ENCODE measurements at regions not wholly inside any gene's neighbourhood (a gene's known extent, or its start where the extent isn't known, plus 50 kb on each side); places are given as distances from the start of the nearest gene placed in this dataset.
"Not testable (repeated sequence)": the region's sequence is repeated elsewhere in the genome, so short reads cannot be mapped to it uniquely, and the experiment has no call there.

- no peak for DNase-seq
These were observed 79.0 kb upstream of the CDH7 start for GRCh38 chr18:65671621-65672415.

DNA sequence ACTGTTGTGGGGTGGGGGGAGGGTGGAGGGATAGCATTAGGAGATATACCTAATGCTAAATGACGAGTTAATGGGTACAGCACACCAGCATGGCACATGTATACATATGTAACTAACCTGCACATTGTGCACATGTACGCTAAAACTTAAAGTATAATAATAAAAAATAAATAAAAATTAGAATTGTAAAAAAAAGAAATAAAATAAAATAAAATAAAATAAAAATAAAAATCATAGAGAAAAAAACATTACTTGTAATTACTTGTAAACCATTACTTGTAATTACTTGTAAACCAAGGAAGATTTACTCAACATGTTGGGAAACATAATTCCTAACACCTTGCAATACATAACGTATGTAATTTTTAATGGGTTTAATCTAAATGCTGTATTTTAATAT is 80.7 kb upstream of the CDH7 start:
- DNase-seq, result not testable (repeated sequence)

- no peak for DNase-seq
These were observed 89.4 kb upstream of the CDH7 start for GRCh38 chr18:65661391-65661790.

- DNase-seq, result no peak
These were observed 90.9 kb upstream of the CDH7 start for GRCh38 chr18:65659912-65660311.

DNA sequence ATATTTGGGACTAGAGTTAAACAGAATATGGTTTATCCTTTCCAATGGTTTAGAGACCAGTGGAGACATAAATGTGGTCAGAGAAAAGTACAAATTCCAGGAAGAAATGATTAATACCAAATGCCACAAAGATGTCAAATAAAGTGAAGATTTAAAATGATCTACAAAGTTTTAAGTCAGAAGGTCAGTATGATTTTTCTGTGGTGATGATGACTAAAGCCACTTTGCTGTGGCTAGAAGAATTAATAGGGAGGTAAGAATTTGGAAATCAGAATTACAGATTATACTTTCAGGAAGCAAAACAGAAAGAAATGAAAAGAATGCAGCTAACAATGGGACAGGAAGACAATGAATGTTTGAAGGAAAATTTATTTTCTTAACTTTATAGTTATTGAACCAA is 91.5 kb upstream of the CDH7 start:
- no peak for DNase-seq

- no peak for DNase-seq
These were observed 99.6 kb upstream of the CDH7 start for GRCh38 chr18:65651192-65651591.

- no peak for DNase-seq
These were observed 118.6 kb upstream of the CDH7 start for GRCh38 chr18:65632236-65632635.

GRCh38 chr18:65631766-65632165 is 119.0 kb upstream of the CDH7 start:
- DNase-seq, result no peak

GRCh38 chr18:65628390-65628789 is 122.4 kb upstream of the CDH7 start:
- DNase-seq, result no peak

GRCh38 chr18:65623676-65624075 is 127.1 kb upstream of the CDH7 start:
- no peak for DNase-seq

DNA sequence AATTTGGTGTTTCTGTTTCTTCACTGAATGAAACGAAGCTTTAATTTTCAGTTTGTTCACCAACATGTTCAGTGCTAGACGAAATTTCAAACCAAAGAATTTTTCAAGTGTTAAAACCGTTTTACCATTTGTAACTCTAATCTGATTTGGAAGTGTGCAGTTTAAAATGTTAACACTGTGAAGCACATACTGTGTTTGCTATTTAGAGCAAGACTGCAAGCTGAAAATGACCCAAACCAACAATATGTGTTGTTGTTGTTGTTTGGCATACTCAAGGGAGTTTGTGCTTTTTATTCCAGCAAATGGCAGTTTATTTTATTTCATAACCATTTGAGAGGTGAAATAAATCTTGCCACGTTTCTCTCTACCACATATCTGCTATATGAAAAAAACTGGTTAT is 128.4 kb upstream of the CDH7 start:
- no peak for DNase-seq

- DNase-seq, result no peak
These were observed 130.6 kb upstream of the CDH7 start for GRCh38 chr18:65620076-65620696.

DNA sequence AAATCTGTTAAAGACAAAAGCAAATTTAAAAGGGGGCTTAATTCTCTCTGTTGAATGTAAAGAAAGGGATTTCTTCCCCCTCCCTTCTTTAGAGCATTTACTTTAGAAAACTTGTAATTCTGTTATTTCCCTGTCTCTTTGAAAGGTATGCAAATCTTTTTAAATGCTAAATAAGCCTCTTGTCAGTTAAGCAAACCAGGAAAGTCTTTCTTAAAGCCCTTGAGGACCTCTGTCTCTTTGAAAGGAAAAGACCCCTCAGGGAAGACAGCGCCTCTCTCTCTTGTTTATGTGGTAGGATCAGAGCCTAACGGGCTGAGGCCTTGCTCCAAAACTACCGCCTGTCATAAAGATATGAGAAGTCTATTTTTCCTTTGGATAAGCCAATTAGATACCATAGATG is 139.9 kb upstream of the CDH7 start:
- no peak for DNase-seq

DNA sequence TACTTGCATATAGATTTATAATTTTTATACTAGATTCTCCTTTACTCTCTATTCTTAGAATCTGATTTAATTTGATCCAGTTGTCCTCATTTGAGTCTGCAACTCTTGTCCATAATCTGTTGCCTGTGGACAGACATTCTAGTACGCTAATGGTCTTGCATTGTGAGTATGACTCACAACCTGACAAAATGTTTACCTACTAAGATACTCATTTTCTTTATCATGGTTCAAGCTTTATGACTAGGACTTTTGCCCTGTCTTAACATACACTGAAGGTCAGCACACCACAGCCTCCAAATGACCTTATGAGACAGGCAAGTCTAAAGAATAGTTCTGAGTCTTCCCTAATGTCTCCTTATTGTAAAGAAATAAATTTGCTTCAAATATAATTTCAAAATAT is 142.3 kb upstream of the CDH7 start:
- DNase-seq, result no peak

DNA sequence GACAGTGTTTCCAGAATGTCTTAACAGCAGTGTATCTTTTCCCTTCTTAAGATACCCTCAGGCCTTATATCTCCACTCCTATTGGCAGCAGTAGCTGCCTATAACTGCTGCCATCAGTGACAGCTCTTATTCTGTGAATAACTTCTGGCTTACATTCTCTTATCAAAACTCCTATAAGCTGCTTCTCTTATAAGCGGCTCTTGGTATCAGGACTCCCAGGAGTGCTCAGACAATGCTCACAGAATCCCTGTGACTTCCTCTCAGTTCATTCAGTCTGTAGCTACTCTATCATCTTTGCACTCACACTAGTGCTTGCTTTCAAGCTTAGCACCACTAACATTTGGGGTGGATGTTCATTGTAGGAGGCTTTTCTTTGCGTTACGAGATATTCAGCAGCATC is 143.7 kb upstream of the CDH7 start:
- DNase-seq, result no peak

DNA sequence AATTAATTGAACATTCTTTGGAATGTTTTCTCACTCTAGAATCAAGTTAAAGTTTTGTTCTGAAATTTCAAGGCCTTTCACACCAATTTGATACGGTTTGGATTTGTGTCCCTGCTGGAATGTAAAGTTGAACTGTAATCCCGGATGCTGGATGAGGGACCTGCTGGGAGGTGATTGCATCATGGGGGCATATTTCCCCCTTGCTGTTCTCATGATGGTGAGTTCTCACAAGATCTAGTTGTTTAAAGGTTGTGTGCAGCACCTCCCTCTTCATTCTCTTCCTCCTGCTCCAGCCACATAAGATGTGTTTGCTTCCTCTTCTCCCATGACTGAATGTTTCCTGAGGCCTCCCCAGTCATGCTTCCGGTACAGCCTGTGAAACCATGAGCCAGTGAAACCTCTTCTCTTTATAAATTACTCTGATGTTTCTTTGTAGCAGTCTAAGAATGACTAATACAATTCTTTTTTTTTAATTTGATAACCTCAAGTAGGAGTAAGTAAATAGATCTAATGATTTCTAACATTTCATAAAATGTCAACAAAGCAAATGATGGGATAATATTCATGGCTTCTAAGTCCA is 144.2 kb upstream of the CDH7 start:
- no peak for DNase-seq

DNA sequence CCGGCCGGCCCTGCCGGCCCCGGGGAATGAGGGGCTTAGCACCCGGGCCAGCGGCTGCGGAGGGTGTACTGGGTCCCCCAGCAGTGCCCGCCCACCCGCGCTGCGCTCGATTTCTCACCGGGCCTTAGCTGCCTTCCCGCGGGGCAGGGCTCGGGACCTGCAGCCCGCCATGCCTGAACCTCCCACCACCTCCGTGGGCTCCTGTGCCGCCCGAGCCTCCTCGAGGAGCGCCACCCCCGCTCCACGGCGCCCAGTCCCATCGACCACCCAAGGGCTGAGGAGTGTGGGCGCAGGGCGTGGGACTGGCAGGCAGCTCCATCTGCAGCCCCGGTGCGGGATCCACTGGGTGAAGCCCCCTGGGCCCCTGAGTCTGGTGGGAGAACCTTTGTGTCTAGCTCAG is 145.5 kb upstream of the CDH7 start:
- DNase-seq, result not testable (repeated sequence)

DNA sequence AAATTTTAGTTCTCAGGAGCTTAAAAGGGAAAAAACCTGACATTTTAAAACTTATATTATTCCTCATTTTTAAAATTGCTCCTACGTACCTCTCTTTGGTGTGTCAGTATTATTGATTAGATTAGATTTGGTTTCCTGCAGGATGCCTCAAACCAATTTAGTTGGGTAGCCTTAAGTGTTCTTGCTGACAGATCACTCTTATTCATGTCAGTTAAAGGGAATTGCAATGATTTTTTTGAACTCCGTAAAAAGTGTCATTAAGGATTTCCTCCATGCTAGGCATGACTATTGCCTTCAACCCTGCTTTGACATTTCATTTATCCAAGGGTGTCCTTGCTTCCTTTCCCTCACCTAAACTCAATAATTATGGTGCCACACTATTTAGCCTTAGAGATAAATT is 149.0 kb upstream of the CDH7 start:
- no peak for DNase-seq

DNA sequence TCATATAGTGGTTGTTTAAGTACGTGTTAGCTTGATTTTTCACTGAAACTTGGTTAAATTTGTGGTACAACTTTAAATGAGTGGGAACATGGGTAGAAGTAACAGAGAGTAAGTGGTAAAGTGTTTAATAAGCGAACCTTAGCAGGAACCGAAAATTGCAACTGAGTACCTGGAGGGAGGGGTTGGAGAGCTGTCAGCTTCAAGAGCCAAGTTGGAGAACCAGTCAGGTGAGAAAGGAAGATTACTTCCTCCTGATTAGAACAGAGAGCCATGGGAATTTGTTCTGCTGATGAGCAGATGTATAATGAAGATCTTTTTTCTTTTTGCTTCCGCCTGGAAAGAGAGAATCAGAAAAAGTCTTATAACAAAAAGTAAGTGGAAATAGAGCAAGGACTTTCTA is 158.4 kb upstream of the CDH7 start:
- DNase-seq, result no peak

GRCh38 chr18:65587491-65587890 is 163.3 kb upstream of the CDH7 start:
- DNase-seq, result no peak

DNA sequence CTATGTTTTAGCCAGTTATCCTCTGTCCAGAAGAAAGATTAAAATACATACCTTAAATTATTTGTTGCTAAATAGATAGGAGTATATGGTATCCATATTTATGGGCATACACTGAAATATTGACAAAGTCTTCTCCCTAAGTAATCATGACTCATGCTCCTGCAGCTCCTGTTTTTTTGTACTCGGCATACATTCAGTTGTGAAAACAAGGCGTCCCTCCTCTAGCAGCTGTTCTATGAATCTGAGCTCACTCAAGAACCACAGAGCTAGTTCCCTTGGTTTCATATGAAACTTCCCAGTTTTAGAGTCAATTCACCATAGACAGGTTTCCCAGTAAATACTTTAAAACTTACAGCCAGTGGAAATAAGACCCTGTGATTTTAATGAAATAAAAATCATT is 168.7 kb upstream of the CDH7 start:
- DNase-seq, result not testable (repeated sequence)

DNA sequence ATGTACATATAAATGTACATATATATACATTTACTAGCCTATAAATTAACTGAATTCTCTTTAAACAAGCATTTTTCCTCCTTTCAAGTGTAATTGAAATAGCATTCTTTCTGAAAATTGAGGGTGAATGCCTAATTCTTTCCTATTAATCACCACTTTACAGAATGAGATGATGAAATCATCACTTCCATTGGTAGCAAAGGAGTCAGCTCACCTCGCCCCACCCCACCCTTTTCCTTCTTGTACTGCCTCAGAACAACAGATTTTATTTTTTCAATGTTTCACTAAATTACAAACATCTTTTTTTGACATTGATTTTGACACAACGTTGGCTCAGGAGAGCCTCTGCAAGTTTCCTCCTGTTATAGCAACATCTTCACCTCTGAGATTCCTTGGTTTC is 181.9 kb upstream of the CDH7 start:
- DNase-seq, result no peak

DNA sequence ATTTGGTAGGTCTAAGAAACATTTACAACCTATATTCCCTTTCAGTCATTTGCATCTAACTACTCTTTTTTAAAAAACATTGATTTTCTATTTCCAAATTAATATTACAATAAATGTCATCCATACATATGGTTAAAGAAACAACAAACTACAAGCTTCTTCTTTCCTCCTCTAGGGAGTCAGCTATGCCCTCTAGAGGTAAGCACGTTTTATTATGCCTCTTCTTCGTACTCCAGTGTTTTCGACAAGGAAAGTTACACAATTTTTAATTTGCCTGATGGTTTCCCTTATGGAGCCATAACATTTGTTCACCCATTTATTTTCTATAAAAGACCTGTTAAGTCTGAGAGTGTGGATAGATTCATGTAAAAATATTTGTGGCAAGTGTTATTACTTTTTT is 183.4 kb upstream of the CDH7 start:
- peak in 1 of 2 donors; percentile 1 for DNase-seq

- no peak for DNase-seq
These were observed 202.5 kb upstream of the CDH7 start for GRCh38 chr18:65548316-65548715.

DNA sequence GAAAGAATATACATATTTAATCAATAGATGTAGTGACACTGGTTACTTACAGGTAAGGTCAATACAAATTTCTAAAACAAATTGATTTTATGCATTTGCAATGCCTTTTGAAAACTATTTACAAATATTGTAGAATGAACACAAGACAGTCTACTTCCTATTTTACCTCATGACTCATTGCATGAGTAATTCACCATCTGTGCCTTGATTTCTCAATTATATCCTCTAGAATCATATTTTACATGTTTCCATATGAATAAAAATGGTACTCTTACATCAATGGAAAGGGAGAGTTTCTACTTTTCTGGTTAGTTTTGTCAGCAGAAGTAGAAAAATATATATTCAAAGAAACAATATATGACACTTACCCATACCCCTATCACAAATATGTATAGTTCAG is 203.8 kb upstream of the CDH7 start:
- peak; percentile 4 for DNase-seq
